ENCODE measurements at regions not wholly inside any gene's neighbourhood (a gene's known extent, or its start where the extent isn't known, plus 50 kb on each side); places are given as distances from the start of the nearest gene placed in this dataset.

DNA sequence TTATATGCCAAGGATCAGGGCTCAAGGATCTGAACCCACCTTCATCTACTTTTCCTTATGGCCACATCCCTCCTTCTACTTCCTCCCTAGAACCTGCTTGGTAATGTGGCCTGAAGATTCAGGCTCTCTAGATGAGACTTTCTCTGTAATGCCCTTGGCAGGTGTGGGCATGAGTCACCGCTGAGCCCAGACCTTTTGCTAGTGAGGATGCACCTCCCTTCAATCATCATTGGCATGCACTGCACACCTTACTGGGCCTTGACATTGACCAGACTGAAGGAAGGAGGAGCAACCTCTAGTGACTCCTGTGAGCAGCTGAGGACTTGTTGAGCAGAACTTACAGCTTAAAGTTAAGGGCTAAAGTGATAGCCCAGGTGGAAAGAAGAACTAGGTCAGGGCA lies 405.3 kb downstream of the MAFB start:
- H3K4me1 Mint-ChIP-seq (ENCODE audit: low read depth), result peaks cover 4% of the 10 kb centered on the region
- H3K9me3 Mint-ChIP-seq (ENCODE audit: low read depth), result no peaks in the 10 kb centered on the region
- H3K4me3 Mint-ChIP-seq (ENCODE audit: low read depth), result no peak overlapping the region

GRCh38 chr20:40282941-40283340 lies 406.1 kb downstream of the MAFB start:
- DNase-seq (ENCODE audit: low spot score, unreplicated experiment), result no peak
- Mint-ChIP-seq H3K27me3 (peaks cover 16% of the 10 kb centered on the region), H3K4me3 (ENCODE audit: low read depth) (no peak overlapping the region), H3K9me3 (ENCODE audit: low read depth) (no peaks in the 10 kb centered on the region), H3K36me3 (ENCODE audit: insufficient read depth) (no peaks in the 10 kb centered on the region), H3K4me1 (ENCODE audit: low read depth) (peaks cover 4% of the 10 kb centered on the region), H3K27ac (no peak overlapping the region)
- TF ChIP-seq CTCF (IDR thresholded peaks at IDR 0.05; ENCODE audit: unreplicated experiment), result no peak

More for the DNA sequence above, 405.3 kb downstream of the MAFB start:
- H3K27ac Mint-ChIP-seq, result no peak overlapping the region
- no peak for TF ChIP-seq CTCF (IDR thresholded peaks at IDR 0.05; ENCODE audit: unreplicated experiment)
- no peaks in the 10 kb centered on the region for H3K36me3 Mint-ChIP-seq (ENCODE audit: insufficient read depth)
- no peak for DNase-seq (ENCODE audit: low spot score, unreplicated experiment)
- H3K27me3 Mint-ChIP-seq, result peaks cover 10% of the 10 kb centered on the region

GRCh38 chr20:40282541-40282940 lies 406.5 kb downstream of the MAFB start:
- Mint-ChIP-seq H3K27ac (no peak overlapping the region), H3K4me3 (ENCODE audit: low read depth) (no peak overlapping the region), H3K9me3 (ENCODE audit: low read depth) (no peaks in the 10 kb centered on the region), H3K4me1 (ENCODE audit: low read depth) (peaks cover 4% of the 10 kb centered on the region), H3K36me3 (ENCODE audit: insufficient read depth) (no peaks in the 10 kb centered on the region), H3K27me3 (peaks cover 19% of the 10 kb centered on the region)
- DNase-seq (ENCODE audit: low spot score, unreplicated experiment), result no peak
- no peak for TF ChIP-seq CTCF (IDR thresholded peaks at IDR 0.05; ENCODE audit: unreplicated experiment)

DNA sequence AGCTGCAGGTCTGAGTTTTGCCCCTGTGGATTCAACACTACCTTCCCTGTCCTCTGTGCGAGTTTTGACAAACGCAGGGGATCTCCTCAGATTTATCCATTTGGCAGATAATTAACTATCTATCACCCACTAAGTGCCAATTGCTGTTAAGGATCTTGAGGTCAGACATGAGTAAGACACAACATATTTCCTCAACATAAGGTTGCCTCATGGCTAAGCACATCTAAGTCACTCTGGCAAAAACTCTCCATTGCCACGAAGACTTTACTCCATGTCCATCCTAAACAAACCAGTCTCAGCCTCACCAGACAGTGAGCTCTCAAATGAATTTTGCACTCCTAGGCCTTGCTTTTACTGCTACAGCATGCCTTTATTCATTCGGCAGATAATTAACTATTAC lies 408.4 kb downstream of the MAFB start:
- Mint-ChIP-seq H3K9me3 (ENCODE audit: low read depth) (no peaks in the 10 kb centered on the region), H3K27ac (no peak overlapping the region), H3K36me3 (ENCODE audit: insufficient read depth) (no peaks in the 10 kb centered on the region), H3K27me3 (peaks cover 30% of the 10 kb centered on the region), H3K4me3 (ENCODE audit: low read depth) (no peak overlapping the region), H3K4me1 (ENCODE audit: low read depth) (peaks cover 7% of the 10 kb centered on the region)
- no peak for DNase-seq (ENCODE audit: low spot score, unreplicated experiment)
- no peak for TF ChIP-seq CTCF (IDR thresholded peaks at IDR 0.05; ENCODE audit: unreplicated experiment)

DNA sequence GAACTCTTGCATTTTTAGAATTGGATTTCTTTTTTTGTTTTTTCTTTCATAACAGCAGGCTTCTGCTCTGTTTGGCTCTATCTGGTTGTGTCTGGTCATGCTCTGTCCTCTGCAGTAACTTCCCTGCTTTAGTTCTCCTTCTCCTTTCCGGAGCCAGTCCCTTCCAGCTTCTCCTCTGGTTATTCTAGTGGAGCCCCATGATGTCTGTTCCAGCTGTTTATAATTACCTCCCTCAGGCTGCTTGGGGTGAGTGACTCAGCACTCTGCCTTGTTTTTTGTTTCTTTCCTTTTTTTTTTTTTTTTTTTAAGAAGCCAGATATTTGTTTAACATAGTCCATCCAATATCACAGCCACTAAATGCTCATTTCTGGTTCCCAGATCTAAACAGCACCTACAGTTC lies 409.6 kb downstream of the MAFB start:
- Mint-ChIP-seq H3K4me3 (ENCODE audit: low read depth) (no peak overlapping the region), H3K4me1 (ENCODE audit: low read depth) (peaks cover 9% of the 10 kb centered on the region), H3K27ac (peak overlapping the region; percentile 79), H3K9me3 (ENCODE audit: low read depth) (no peaks in the 10 kb centered on the region), H3K36me3 (ENCODE audit: insufficient read depth) (no peaks in the 10 kb centered on the region), H3K27me3 (peaks cover 42% of the 10 kb centered on the region)
- DNase-seq (ENCODE audit: low spot score, unreplicated experiment), result no peak
- TF ChIP-seq CTCF (IDR thresholded peaks at IDR 0.05; ENCODE audit: unreplicated experiment), result no peak

All from progenitor cell of endocrine pancreas (in vitro differentiated cells).